ENCODE measurements at regions not wholly inside any gene's neighbourhood (a gene's known extent, or its start where the extent isn't known, plus 50 kb on each side); places are given as distances from the start of the nearest gene placed in this dataset.

GRCh38 chr22:22048981-22049531, 66.5 kb upstream of the TOP3B start:
- Histone ChIP-seq H3K4me3 (ENCODE audit: insufficient read depth, low read depth, low read length, poor library complexity, severe bottlenecking) (no peak overlapping the region), H3K27me3 (replicated peaks; ENCODE audit: control insufficient read depth, insufficient read depth, low read length, poor library complexity, severe bottlenecking) (no peaks in the 10 kb centered on the region), H3K4me1 (ENCODE audit: control insufficient read depth, insufficient read depth, low read length, poor library complexity, severe bottlenecking) (no peaks in the 10 kb centered on the region), H3K27ac (ENCODE audit: insufficient read depth, low read length, poor library complexity, severe bottlenecking) (no peak overlapping the region), H3K36me3 (ENCODE audit: control insufficient read depth, insufficient read depth, low read length) (no peaks in the 10 kb centered on the region), H3K9me3 (ENCODE audit: control insufficient read depth, low read length) (no peaks in the 10 kb centered on the region)
- DNase-seq: no peak

- H3K27me3 ChIP-seq (replicated peaks; ENCODE audit: control insufficient read depth, insufficient read depth, low read length, poor library complexity, severe bottlenecking): no peaks in the 10 kb centered on the region
- no peaks in the 10 kb centered on the region for H3K4me1 ChIP-seq (ENCODE audit: control insufficient read depth, insufficient read depth, low read length, poor library complexity, severe bottlenecking)
- H3K27ac ChIP-seq (ENCODE audit: insufficient read depth, low read length, poor library complexity, severe bottlenecking): no peak overlapping the region
- H3K4me3 ChIP-seq (ENCODE audit: insufficient read depth, low read depth, low read length, poor library complexity, severe bottlenecking): no peak overlapping the region
- no peaks in the 10 kb centered on the region for H3K36me3 ChIP-seq (ENCODE audit: control insufficient read depth, insufficient read depth, low read length)
- no peaks in the 10 kb centered on the region for H3K9me3 ChIP-seq (ENCODE audit: control insufficient read depth, low read length)
- DNase-seq: no peak
Observed at GRCh38 chr22:22048318-22048942, 65.8 kb upstream of the TOP3B start.

GRCh38 chr22:22047776-22048175, 65.2 kb upstream of the TOP3B start:
- Histone ChIP-seq H3K4me3 (ENCODE audit: insufficient read depth, low read depth, low read length, poor library complexity, severe bottlenecking) (no peak overlapping the region), H3K4me1 (ENCODE audit: control insufficient read depth, insufficient read depth, low read length, poor library complexity, severe bottlenecking) (no peaks in the 10 kb centered on the region), H3K9me3 (ENCODE audit: control insufficient read depth, low read length) (no peaks in the 10 kb centered on the region), H3K27ac (ENCODE audit: insufficient read depth, low read length, poor library complexity, severe bottlenecking) (no peak overlapping the region), H3K27me3 (replicated peaks; ENCODE audit: control insufficient read depth, insufficient read depth, low read length, poor library complexity, severe bottlenecking) (no peaks in the 10 kb centered on the region), H3K36me3 (ENCODE audit: control insufficient read depth, insufficient read depth, low read length) (no peaks in the 10 kb centered on the region)
- DNase-seq: no peak

- Histone ChIP-seq H3K9me3 (ENCODE audit: control insufficient read depth, low read length) (no peaks in the 10 kb centered on the region), H3K4me1 (ENCODE audit: control insufficient read depth, insufficient read depth, low read length, poor library complexity, severe bottlenecking) (no peaks in the 10 kb centered on the region), H3K4me3 (ENCODE audit: insufficient read depth, low read depth, low read length, poor library complexity, severe bottlenecking) (no peak overlapping the region), H3K36me3 (ENCODE audit: control insufficient read depth, insufficient read depth, low read length) (no peaks in the 10 kb centered on the region), H3K27ac (ENCODE audit: insufficient read depth, low read length, poor library complexity, severe bottlenecking) (no peak overlapping the region), H3K27me3 (replicated peaks; ENCODE audit: control insufficient read depth, insufficient read depth, low read length, poor library complexity, severe bottlenecking) (no peaks in the 10 kb centered on the region)
- no peak for DNase-seq
Observed at GRCh38 chr22:22047266-22047665, 64.7 kb upstream of the TOP3B start.

GRCh38 chr22:22046370-22046769, 63.8 kb upstream of the TOP3B start:
- DNase-seq: no peak
- H3K36me3 ChIP-seq (ENCODE audit: control insufficient read depth, insufficient read depth, low read length): no peaks in the 10 kb centered on the region
- no peak overlapping the region for H3K4me3 ChIP-seq (ENCODE audit: insufficient read depth, low read depth, low read length, poor library complexity, severe bottlenecking)
- no peaks in the 10 kb centered on the region for H3K4me1 ChIP-seq (ENCODE audit: control insufficient read depth, insufficient read depth, low read length, poor library complexity, severe bottlenecking)
- no peaks in the 10 kb centered on the region for H3K27me3 ChIP-seq (replicated peaks; ENCODE audit: control insufficient read depth, insufficient read depth, low read length, poor library complexity, severe bottlenecking)
- no peaks in the 10 kb centered on the region for H3K9me3 ChIP-seq (ENCODE audit: control insufficient read depth, low read length)
- H3K27ac ChIP-seq (ENCODE audit: insufficient read depth, low read length, poor library complexity, severe bottlenecking): no peak overlapping the region

GRCh38 chr22:22045571-22046335, 63.2 kb upstream of the TOP3B start:
- H3K27me3 ChIP-seq (replicated peaks; ENCODE audit: control insufficient read depth, insufficient read depth, low read length, poor library complexity, severe bottlenecking): no peaks in the 10 kb centered on the region
- no peak overlapping the region for H3K27ac ChIP-seq (ENCODE audit: insufficient read depth, low read length, poor library complexity, severe bottlenecking)
- no peaks in the 10 kb centered on the region for H3K9me3 ChIP-seq (ENCODE audit: control insufficient read depth, low read length)
- H3K4me3 ChIP-seq (ENCODE audit: insufficient read depth, low read depth, low read length, poor library complexity, severe bottlenecking): no peak overlapping the region
- H3K36me3 ChIP-seq (ENCODE audit: control insufficient read depth, insufficient read depth, low read length): no peaks in the 10 kb centered on the region
- DNase-seq: no peak
- H3K4me1 ChIP-seq (ENCODE audit: control insufficient read depth, insufficient read depth, low read length, poor library complexity, severe bottlenecking): no peaks in the 10 kb centered on the region

- Histone ChIP-seq H3K4me1 (ENCODE audit: control insufficient read depth, insufficient read depth, low read length, poor library complexity, severe bottlenecking) (no peaks in the 10 kb centered on the region), H3K27ac (ENCODE audit: insufficient read depth, low read length, poor library complexity, severe bottlenecking) (no peak overlapping the region), H3K36me3 (ENCODE audit: control insufficient read depth, insufficient read depth, low read length) (no peaks in the 10 kb centered on the region), H3K27me3 (replicated peaks; ENCODE audit: control insufficient read depth, insufficient read depth, low read length, poor library complexity, severe bottlenecking) (no peaks in the 10 kb centered on the region), H3K4me3 (ENCODE audit: insufficient read depth, low read depth, low read length, poor library complexity, severe bottlenecking) (no peak overlapping the region), H3K9me3 (ENCODE audit: control insufficient read depth, low read length) (no peaks in the 10 kb centered on the region)
- DNase-seq: no peak
Observed at GRCh38 chr22:22044153-22044552, 61.6 kb upstream of the TOP3B start.

- H3K27ac ChIP-seq (ENCODE audit: insufficient read depth, low read length, poor library complexity, severe bottlenecking): no peak overlapping the region
- H3K27me3 ChIP-seq (replicated peaks; ENCODE audit: control insufficient read depth, insufficient read depth, low read length, poor library complexity, severe bottlenecking): no peaks in the 10 kb centered on the region
- no peaks in the 10 kb centered on the region for H3K4me1 ChIP-seq (ENCODE audit: control insufficient read depth, insufficient read depth, low read length, poor library complexity, severe bottlenecking)
- DNase-seq: no peak
- H3K36me3 ChIP-seq (ENCODE audit: control insufficient read depth, insufficient read depth, low read length): no peaks in the 10 kb centered on the region
- no peak overlapping the region for H3K4me3 ChIP-seq (ENCODE audit: insufficient read depth, low read depth, low read length, poor library complexity, severe bottlenecking)
- H3K9me3 ChIP-seq (ENCODE audit: control insufficient read depth, low read length): no peaks in the 10 kb centered on the region
Observed at GRCh38 chr22:22043296-22044078, 60.9 kb upstream of the TOP3B start.

GRCh38 chr22:22042599-22043295, 60.2 kb upstream of the TOP3B start:
- Histone ChIP-seq H3K9me3 (ENCODE audit: control insufficient read depth, low read length) (no peaks in the 10 kb centered on the region), H3K4me1 (ENCODE audit: control insufficient read depth, insufficient read depth, low read length, poor library complexity, severe bottlenecking) (no peaks in the 10 kb centered on the region), H3K4me3 (ENCODE audit: insufficient read depth, low read depth, low read length, poor library complexity, severe bottlenecking) (no peak overlapping the region), H3K27ac (ENCODE audit: insufficient read depth, low read length, poor library complexity, severe bottlenecking) (no peak overlapping the region), H3K36me3 (ENCODE audit: control insufficient read depth, insufficient read depth, low read length) (no peaks in the 10 kb centered on the region), H3K27me3 (replicated peaks; ENCODE audit: control insufficient read depth, insufficient read depth, low read length, poor library complexity, severe bottlenecking) (no peaks in the 10 kb centered on the region)
- DNase-seq: no peak

All from effector memory CD4-positive, alpha-beta T cell (primary cell).